ENCODE measurements at regions not wholly inside any gene's neighbourhood (a gene's known extent, or its start where the extent isn't known, plus 50 kb on each side); places are given as distances from the start of the nearest gene placed in this dataset.

- TF ChIP-seq POLR2A (IDR thresholded peaks at IDR 0.05) (no peak), EP300 (IDR thresholded peaks at IDR 0.05) (no peak), CTCF (IDR thresholded peaks at IDR 0.05) (no peak)
Observed at GRCh38 chr6:133648581-133648980, 240.3 kb upstream of the TCF21 start.

Data from sigmoid colon (tissue), 4 donors.